HCT116 (cell line): ENCODE measurements at regions not wholly inside any gene's neighbourhood (a gene's known extent, or its start where the extent isn't known, plus 50 kb on each side); places are given as distances from the start of the nearest gene placed in this dataset.

Source experiments
- ATAC-seq: fragments of 200-7000 bp; cut with Tn5 transposase; 2 replicates; pipeline ENCODE4 v1.9.1; 2020; ENCODE audit warnings: mild to moderate bottlenecking, moderate library complexity
- BruUV-seq: library from RNA; stranded (reverse); fragments of 400-500 nt; replicated peaks from 2 replicates; lab custom pipeline; 2021; lab: Mats Ljungman, UMichigan
- CTCF ChIA-PET: fragments of 300-600 bp; sonication (Branson Sonifier 250); formaldehyde crosslinking; loops from one replicate; lab custom pipeline; 2021; ENCODE audit warnings: antibody characterized with exemption; lab: Charles Lee
- POLR2A ChIA-PET: fragments of 300-600, 350-600 bp; sonication (Branson Sonifier 250); formaldehyde crosslinking; loops from one replicate; lab custom pipeline; 2021; ENCODE audit warnings: antibody characterized with exemption; lab: Charles Lee
- RAD21 ChIA-PET, 2 experiments: fragments of 300-600 bp; sonication (Branson Sonifier 250); formaldehyde crosslinking; loops; one replicate each; lab custom pipeline; 2023; ENCODE audit warnings: low total read pairs in 2 of 2; ENCODE audit not compliant: uncharacterized antibody in 2 of 2, unreplicated experiment in 2 of 2, low non-redundant PET in 1 of 2; lab: Charles Lee
- DNase-seq: peaks from one replicate; pipeline ENCODE4 v3.0.0-alpha.2; 2010; ENCODE audit warnings: low read depth, low spot score
- H2AFZ ChIP-seq: fragments of 200-600 bp; shearing (Covaris generic), sonication (generic); 2 replicates; pipeline ENCODE4 v1.6.1; 2017; ENCODE audit warnings: low read depth, mixed run types, mixed read lengths, antibody characterized with exemption, low read length; ENCODE audit not compliant: poor library complexity, severe bottlenecking
- H3K27ac ChIP-seq: 2 replicates; pipeline ENCODE4 v1.5.1; 2012; ENCODE audit warnings: low read depth, low read length
- H3K27me3 ChIP-seq: fragments of 200-600 bp; sonication (generic); 2 replicates; pipeline ENCODE4 v1.6.1; 2016; ENCODE audit warnings: mixed run types, low read length, mixed read lengths; ENCODE audit not compliant: insufficient read depth
- H3K36me3 ChIP-seq, 2 experiments: fragments of 200-500 bp in 1 of 2; fragments of 200-600 bp in 1 of 2; sonication (Bioruptor generic) in 1 of 2; sonication (generic) in 1 of 2; 2 replicates each; pipeline versions ENCODE4 v1.5.1 to v1.6.1; 2014 to 2016; ENCODE audit warnings: low read length in 2 of 2, inconsistent platforms in 1 of 2, mixed read lengths in 1 of 2, mixed run types in 1 of 2; ENCODE audit not compliant: insufficient read depth in 2 of 2, control insufficient read depth in 1 of 2
- H3K4me1 ChIP-seq, 2 experiments: fragments of 200-600 bp in 1 of 2; sonication (generic) in 1 of 2; 2 replicates each; pipeline versions ENCODE4 v1.5.1 to v1.6.1; 2012 to 2017; ENCODE audit warnings: low read length in 2 of 2, inconsistent platforms in 1 of 2, mild to moderate bottlenecking in 1 of 2, mixed read lengths in 1 of 2, mixed run types in 1 of 2, moderate library complexity in 1 of 2; ENCODE audit not compliant: insufficient read depth in 2 of 2, control insufficient read depth in 1 of 2
- H3K4me2 ChIP-seq: fragments of 200-600 bp; sonication (generic); 2 replicates; pipeline ENCODE4 v1.6.1; 2017; ENCODE audit warnings: mixed run types, low read length, mixed read lengths
- H3K4me3 ChIP-seq, 2 experiments: fragments of 200-600 bp in 1 of 2; sonication (generic) in 1 of 2; replicated peaks in 1 of 2; 2 replicates each; pipeline ENCODE4 v1.5.1; 2011 to 2016; ENCODE audit warnings: low read length in 2 of 2, control low read depth in 1 of 2, low read depth in 1 of 2, mild to moderate bottlenecking in 1 of 2, mixed read lengths in 1 of 2, mixed run types in 1 of 2
- H3K79me2 ChIP-seq: fragments of 200-600 bp; sonication (generic); 2 replicates; pipeline ENCODE4 v1.6.1; 2017; ENCODE audit warnings: mild to moderate bottlenecking, mixed run types, low read length, moderate library complexity, mixed read lengths; ENCODE audit not compliant: insufficient read depth
- H3K9ac ChIP-seq: fragments of 200-600 bp; sonication (generic); 2 replicates; pipeline ENCODE4 v1.6.1; 2016; ENCODE audit warnings: low read length, mixed read lengths
- H3K9me2 ChIP-seq: fragments of 200-600 bp; sonication (generic), shearing (Covaris generic); 2 replicates; pipeline ENCODE4 v1.6.1; 2017; ENCODE audit warnings: mixed run types, mild to moderate bottlenecking, moderate library complexity; ENCODE audit not compliant: insufficient read depth
- H3K9me3 ChIP-seq, 2 experiments: fragments of 200-500 bp in 1 of 2; fragments of 200-600 bp in 1 of 2; sonication (Bioruptor generic) in 1 of 2; sonication (generic) in 1 of 2; 2 replicates each; pipeline ENCODE4 v1.6.1; 2014 to 2017; ENCODE audit warnings: low read length in 2 of 2, mixed read lengths in 2 of 2, inconsistent platforms in 1 of 2, low read depth in 1 of 2, mild to moderate bottlenecking in 1 of 2, mixed run types in 1 of 2, moderate library complexity in 1 of 2; ENCODE audit not compliant: control insufficient read depth in 1 of 2, insufficient read depth in 1 of 2
- H4K20me1 ChIP-seq: fragments of 200-600 bp; sonication (generic), shearing (Covaris generic); 2 replicates; pipeline ENCODE4 v1.6.1; 2017; ENCODE audit warnings: mixed run types, mild to moderate bottlenecking, moderate library complexity; ENCODE audit not compliant: insufficient read depth
- EZH2phosphoT487 ChIP-seq: fragments of 200-600 bp; IDR thresholded peaks from 2 replicates; pipeline ENCODE4 v1.6.1; 2018; ENCODE audit warnings: antibody characterized with exemption, borderline replicate concordance
- FOSL1 ChIP-seq: IDR thresholded peaks from 2 replicates; pipeline ENCODE4 v1.6.1; 2012; ENCODE audit warnings: low read depth
- POLR2A ChIP-seq: IDR thresholded peaks from 2 replicates; pipeline ENCODE4 v1.7.0; 2011; ENCODE audit warnings: borderline replicate concordance; ENCODE audit not compliant: insufficient read depth, insufficient read length; ENCODE audit errors: extremely low read depth
- RAD21 ChIP-seq: IDR thresholded peaks from 2 replicates; pipeline ENCODE4 v1.6.1; 2012; ENCODE audit warnings: low read depth, mild to moderate bottlenecking
- SIN3A ChIP-seq: IDR thresholded peaks from 2 replicates; pipeline ENCODE4 v1.6.1; 2012; ENCODE audit warnings: low read depth
- SP1 ChIP-seq: IDR thresholded peaks from 2 replicates; pipeline ENCODE4 v1.6.1; 2012; ENCODE audit warnings: low read depth
- TCF7L2 ChIP-seq: IDR thresholded peaks from 2 replicates; pipeline ENCODE4 v1.7.0; 2011; ENCODE audit warnings: borderline replicate concordance, inconsistent platforms; ENCODE audit not compliant: insufficient read depth, insufficient read length; ENCODE audit errors: extremely low read depth
- intact Hi-C: fragments of 100-400 bp; cut with micrococcal nuclease; formaldehyde crosslinking; loops from 2 replicates; pipeline ENCODE4 v1.10.0; 2022
- TF ChIP-seq, protein P1 (sequence below): IDR thresholded peaks from 2 replicates; pipeline ENCODE4 v1.6.1; 2011; ENCODE audit warnings: mild to moderate bottlenecking, low read length, moderate library complexity; ENCODE audit not compliant: insufficient replicate concordance; ENCODE audit errors: extremely low read depth
- TF ChIP-seq, protein P2 (sequence below): IDR thresholded peaks from 2 replicates; pipeline ENCODE4 v1.6.1; 2012
- TF ChIP-seq, protein P3 (sequence below): IDR thresholded peaks from 2 replicates; pipeline ENCODE4 v1.6.1; 2012; ENCODE audit warnings: low read depth

DNA sequence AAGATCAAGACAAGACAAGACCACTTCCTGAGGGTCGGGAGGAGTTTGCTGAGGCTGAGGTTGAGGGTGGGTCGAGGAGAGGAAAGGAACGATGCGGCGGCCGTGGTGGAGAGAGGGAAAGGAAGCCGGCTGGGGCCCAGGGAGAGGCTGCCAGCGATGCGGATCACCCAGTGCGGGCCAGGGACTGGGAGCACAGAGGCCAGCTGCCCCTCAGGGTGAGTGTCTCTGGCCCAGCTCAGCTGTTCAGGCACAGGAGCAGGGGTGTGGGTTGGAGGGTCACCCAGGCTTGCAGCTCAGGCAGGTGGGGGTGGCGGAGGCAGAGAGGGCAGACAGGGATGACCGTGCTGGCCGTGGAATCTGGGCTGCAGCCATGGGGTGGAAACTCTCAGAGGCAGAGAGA, 99.5 kb downstream of the FGF18 start:
- POLR2A ChIA-PET, result no interaction called here
- H3K4me1 ChIP-seq, result peaks cover 19 to 29% of the 10 kb centered on the region in 2 experiments
- no peak overlapping the region for H3K4me2 ChIP-seq
- RAD21 ChIA-PET, result no interaction called here
- no peak overlapping the region for H2AFZ ChIP-seq
- TF ChIP-seq, protein P1, sequence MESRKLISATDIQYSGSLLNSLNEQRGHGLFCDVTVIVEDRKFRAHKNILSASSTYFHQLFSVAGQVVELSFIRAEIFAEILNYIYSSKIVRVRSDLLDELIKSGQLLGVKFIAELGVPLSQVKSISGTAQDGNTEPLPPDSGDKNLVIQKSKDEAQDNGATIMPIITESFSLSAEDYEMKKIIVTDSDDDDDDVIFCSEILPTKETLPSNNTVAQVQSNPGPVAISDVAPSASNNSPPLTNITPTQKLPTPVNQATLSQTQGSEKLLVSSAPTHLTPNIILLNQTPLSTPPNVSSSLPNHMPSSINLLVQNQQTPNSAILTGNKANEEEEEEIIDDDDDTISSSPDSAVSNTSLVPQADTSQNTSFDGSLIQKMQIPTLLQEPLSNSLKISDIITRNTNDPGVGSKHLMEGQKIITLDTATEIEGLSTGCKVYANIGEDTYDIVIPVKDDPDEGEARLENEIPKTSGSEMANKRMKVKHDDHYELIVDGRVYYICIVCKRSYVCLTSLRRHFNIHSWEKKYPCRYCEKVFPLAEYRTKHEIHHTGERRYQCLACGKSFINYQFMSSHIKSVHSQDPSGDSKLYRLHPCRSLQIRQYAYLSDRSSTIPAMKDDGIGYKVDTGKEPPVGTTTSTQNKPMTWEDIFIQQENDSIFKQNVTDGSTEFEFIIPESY, result no peak
- TF ChIP-seq, protein P2, sequence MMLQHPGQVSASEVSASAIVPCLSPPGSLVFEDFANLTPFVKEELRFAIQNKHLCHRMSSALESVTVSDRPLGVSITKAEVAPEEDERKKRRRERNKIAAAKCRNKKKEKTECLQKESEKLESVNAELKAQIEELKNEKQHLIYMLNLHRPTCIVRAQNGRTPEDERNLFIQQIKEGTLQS, result no peak
- TF ChIP-seq POLR2A (no peak), RAD21 (no peak), EZH2phosphoT487 (no peak), SIN3A (no peak), TCF7L2 (no peak), FOSL1 (no peak), SP1 (no peak)
- TF ChIP-seq, protein P3, sequence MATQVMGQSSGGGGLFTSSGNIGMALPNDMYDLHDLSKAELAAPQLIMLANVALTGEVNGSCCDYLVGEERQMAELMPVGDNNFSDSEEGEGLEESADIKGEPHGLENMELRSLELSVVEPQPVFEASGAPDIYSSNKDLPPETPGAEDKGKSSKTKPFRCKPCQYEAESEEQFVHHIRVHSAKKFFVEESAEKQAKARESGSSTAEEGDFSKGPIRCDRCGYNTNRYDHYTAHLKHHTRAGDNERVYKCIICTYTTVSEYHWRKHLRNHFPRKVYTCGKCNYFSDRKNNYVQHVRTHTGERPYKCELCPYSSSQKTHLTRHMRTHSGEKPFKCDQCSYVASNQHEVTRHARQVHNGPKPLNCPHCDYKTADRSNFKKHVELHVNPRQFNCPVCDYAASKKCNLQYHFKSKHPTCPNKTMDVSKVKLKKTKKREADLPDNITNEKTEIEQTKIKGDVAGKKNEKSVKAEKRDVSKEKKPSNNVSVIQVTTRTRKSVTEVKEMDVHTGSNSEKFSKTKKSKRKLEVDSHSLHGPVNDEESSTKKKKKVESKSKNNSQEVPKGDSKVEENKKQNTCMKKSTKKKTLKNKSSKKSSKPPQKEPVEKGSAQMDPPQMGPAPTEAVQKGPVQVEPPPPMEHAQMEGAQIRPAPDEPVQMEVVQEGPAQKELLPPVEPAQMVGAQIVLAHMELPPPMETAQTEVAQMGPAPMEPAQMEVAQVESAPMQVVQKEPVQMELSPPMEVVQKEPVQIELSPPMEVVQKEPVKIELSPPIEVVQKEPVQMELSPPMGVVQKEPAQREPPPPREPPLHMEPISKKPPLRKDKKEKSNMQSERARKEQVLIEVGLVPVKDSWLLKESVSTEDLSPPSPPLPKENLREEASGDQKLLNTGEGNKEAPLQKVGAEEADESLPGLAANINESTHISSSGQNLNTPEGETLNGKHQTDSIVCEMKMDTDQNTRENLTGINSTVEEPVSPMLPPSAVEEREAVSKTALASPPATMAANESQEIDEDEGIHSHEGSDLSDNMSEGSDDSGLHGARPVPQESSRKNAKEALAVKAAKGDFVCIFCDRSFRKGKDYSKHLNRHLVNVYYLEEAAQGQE, result no peak
- TF ChIP-seq, all 23 proteins: peak for 0
- no peak overlapping the region for H3K27ac ChIP-seq
- H3K9ac ChIP-seq, result no peak overlapping the region
- no peak for ATAC-seq
- H3K4me3 ChIP-seq, result no peak overlapping the region
- DNase-seq, result no peak
- H4K20me1 ChIP-seq, result no peaks in the 10 kb centered on the region
- H3K9me2 ChIP-seq, result no peaks in the 10 kb centered on the region
- intact Hi-C loops, result no loop called here
- no peaks in the 10 kb centered on the region for H3K79me2 ChIP-seq
- no peaks in the 10 kb centered on the region for H3K27me3 ChIP-seq
- BruUV-seq, result no TSS peak
- CTCF ChIA-PET, result no interaction called here
- no peaks in the 10 kb centered on the region for H3K9me3 ChIP-seq
- H3K36me3 ChIP-seq, result no peaks in the 10 kb centered on the region
